Stimulated activated CD8-positive, alpha-beta memory T cell treated with anti-CD3 and anti-CD28 coated beads, Interleukin-7, amount 100 ng/mL, for 24 hours (primary cell): ENCODE measurements at regions not wholly inside any gene's neighbourhood (a gene's known extent, or its start where the extent isn't known, plus 50 kb on each side); places are given as distances from the start of the nearest gene placed in this dataset.
"Not testable (repeated sequence)": the region's sequence is repeated elsewhere in the genome, so short reads cannot be mapped to it uniquely, and the experiment has no call there.

Experiments
- DNase-seq: peaks from one replicate; pipeline ENCODE4 v3.0.0-alpha.2; 2020; ENCODE audit warnings: low read depth

GRCh38 chr21:16116798-16117197 is 387.0 kb downstream of the USP25 start:
- no peak for DNase-seq

DNA sequence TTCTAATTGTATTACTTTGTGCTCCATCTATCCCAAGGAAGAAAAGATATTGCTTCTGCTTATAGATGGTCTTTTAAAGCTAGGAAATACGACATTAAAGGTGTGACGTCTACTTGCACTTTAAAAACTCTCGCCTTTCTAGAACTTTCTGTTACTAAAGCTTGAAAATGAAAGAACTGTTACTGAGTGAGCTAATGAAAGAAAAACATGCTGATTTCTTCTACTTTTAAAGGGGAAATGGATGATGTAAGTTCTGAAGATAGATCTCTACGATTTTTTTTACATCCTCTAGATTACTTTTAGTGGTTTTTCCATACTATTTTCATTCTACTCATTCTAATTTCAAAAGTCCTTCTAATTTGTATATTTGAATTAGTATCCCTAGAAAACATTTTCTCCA is 387.5 kb downstream of the USP25 start:
- no peak for DNase-seq

DNA sequence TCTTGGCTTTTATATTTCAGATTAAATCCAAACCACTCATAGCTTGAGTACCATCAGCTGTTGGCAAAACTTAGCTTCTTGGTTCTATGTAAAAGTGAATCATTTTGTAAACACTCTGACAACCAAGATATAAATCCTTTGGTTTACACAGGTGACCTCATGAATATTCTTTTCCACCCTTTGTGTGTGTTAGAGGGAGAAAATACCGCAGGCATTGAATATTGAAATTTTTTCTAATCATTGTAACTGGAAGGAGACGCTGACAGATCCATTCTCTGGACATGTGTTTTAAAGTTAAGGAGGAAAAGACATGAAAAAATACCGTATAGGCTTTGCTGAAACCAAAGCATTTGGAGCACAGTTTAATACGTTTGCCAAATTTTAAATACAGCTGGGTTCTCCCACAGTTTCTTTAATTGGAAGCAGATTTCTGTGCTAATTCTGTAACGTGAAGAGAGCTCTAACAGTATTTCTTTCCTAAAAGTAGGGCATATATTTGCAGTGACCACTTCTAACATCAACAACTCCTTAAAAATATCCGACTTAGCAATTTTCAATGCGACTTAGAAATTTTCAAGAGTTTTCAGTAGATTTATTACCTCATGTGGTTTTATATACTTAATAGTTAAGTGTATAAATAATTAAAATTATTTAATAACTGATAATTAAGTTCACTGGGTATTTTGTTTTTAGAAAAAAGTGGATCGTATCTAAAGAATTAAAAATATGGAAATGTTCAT is 388.2 kb downstream of the USP25 start:
- DNase-seq, result no peak

GRCh38 chr21:16124378-16125138 is 394.8 kb downstream of the USP25 start:
- DNase-seq, result no peak

GRCh38 chr21:16125274-16125673 is 395.5 kb downstream of the USP25 start:
- DNase-seq, result no peak

GRCh38 chr21:16132453-16132852 is 402.7 kb downstream of the USP25 start:
- DNase-seq, result not testable (repeated sequence)

GRCh38 chr21:16133248-16133647 is 403.5 kb downstream of the USP25 start:
- DNase-seq, result no peak

- no peak for DNase-seq
Observed at GRCh38 chr21:16134134-16134533, 404.4 kb downstream of the USP25 start.

DNA sequence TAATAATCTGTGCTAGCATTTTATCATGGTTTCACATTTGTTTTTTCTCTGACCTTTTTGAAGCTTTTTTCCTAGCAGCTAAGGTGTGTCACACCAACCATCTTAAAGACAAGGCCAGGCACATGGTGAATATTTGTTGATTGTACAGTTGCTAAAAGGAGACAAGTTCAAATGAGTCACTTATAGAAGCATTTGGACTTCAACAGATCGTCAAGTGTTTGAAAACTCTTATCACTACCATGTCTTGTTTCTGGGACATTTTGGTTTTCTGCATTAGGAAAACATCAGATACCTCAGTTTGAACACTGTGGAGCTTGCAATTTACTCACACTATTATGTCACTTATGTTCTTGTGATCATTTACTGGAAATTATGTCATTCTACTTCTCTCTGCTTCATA is 407.3 kb downstream of the USP25 start:
- DNase-seq, result no peak

DNA sequence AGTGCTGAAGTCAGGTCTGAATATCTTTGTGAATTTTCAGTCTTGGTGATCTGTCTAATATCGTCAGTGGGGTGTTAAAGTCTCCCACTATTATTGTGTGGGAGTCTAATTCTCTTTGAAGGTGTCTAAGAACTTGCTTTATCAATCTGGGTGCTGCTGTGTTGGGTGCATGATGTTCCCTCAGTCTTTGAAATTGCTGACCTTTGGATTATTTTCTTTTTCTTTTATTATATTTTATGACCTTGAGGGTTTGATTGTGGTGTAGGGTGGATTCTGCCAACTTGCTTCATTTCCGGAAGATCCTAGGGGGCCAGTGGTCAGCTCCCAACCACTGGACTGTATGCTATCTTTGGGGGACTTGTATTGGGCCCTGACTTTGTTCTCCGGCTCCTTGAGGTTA is 415.3 kb downstream of the USP25 start:
- no peak for DNase-seq

GRCh38 chr21:16145479-16145878 is 415.7 kb downstream of the USP25 start:
- no peak for DNase-seq

- DNase-seq, result no peak
Observed at GRCh38 chr21:16154321-16154720, 424.5 kb downstream of the USP25 start.

GRCh38 chr21:16154951-16155635 is 425.3 kb downstream of the USP25 start:
- DNase-seq, result no peak

- DNase-seq, result no peak
Observed at GRCh38 chr21:16156841-16157489, 427.2 kb downstream of the USP25 start.

DNA sequence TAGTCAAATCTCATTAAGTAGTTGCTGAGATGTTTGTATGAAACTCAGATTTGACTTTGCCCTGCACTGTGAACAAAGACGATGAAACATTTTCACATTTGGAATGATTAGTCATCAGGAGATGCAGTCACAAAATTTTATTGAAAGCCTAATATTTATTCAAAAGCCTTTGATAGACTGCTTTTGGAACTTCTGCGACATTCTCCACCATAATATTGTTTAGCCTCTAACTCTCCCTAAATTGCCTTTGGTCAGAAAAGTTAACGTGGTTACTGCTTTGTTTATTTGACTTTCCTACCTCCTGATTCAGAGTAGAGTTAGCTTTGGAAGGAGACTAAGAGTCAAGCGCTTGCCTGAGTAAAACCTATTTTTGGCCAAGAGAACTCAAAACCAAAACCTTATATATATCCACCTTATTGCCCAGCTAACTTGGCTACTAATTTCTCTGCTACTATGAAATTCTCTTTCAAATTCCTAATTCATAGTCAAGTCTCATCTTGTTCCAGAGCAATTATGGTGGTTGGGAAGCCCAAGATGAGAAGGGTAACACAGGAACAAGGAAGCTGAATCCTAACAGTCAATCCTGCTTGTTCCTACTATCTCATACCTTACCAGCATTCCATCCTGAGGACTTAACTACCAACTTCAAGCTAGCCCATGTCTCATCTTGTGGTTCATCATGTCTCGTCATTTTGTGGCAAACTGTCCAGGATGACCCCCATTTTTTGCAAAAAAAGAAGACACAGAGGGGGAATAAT is 429.6 kb downstream of the USP25 start:
- no peak for DNase-seq

DNA sequence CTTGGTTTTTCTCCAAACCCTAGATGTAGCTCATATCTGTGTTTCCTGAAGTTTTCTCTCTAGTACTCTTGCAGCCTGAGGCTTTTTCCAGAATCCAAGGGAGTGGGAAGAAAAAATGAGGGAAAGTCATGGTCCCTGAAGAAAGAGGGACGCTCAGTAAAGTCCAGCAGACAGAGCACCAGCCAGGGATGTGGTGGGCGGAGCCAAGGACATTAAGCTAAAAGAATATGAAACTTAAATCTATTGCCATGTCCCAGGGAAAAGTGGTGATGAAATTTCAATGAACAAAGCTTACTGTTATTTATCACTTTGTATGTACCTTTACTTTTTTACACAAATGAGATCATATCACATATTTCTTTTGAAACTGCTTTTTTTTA is 430.2 kb downstream of the USP25 start:
- DNase-seq, result no peak

GRCh38 chr21:16162953-16163352 is 433.2 kb downstream of the USP25 start:
- DNase-seq, result no peak

- DNase-seq, result no peak
Observed at GRCh38 chr21:16169102-16169511, 439.3 kb downstream of the USP25 start.

DNA sequence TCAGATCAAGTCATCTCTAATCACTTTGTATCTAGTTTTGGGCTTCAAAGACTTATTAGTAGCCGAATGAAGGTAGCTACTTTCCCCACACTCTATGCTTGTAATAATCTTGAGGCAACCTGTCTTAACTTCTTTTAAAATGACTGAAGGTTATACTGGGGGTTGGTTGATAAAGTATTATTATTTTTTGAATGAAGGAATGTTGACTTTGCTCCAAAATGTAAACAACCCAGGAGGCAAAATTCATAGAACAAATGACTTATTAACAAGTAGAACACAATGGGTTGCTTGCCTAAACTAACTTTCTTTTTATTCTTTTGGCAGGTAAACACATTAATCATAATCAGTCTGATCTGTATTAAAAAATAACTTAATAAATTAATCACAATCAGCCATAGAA is 440.0 kb downstream of the USP25 start:
- DNase-seq, result no peak

- no peak for DNase-seq
Observed at GRCh38 chr21:16176570-16176969, 446.8 kb downstream of the USP25 start.

- no peak for DNase-seq
Observed at GRCh38 chr21:16177532-16177931, 447.8 kb downstream of the USP25 start.

GRCh38 chr21:16179773-16180172 is 450.0 kb downstream of the USP25 start:
- DNase-seq, result no peak
